GM06990 (cell line): ENCODE measurements at regions not wholly inside any gene's neighbourhood (a gene's known extent, or its start where the extent isn't known, plus 50 kb on each side); places are given as distances from the start of the nearest gene placed in this dataset.

ENCODE experiments used
- DNase-seq: peaks from one replicate; pipeline ENCODE4 v3.0.0-alpha.2; 2011; ENCODE audit not compliant: insufficient read length; ENCODE audit errors: extremely low read depth
- H3K27me3 ChIP-seq: replicated peaks from 2 replicates; pipeline ENCODE4 v1.6.0; 2011; ENCODE audit warnings: low read length; ENCODE audit not compliant: control insufficient read depth, insufficient read depth
- H3K36me3 ChIP-seq: 2 replicates; pipeline ENCODE4 v1.5.1; 2011; ENCODE audit warnings: low read length; ENCODE audit not compliant: control insufficient read depth, insufficient read depth
- H3K4me3 ChIP-seq: replicated peaks from 2 replicates; pipeline ENCODE4 v1.5.1; 2011; ENCODE audit warnings: low read depth, mild to moderate bottlenecking, control low read depth, low read length
- TF ChIP-seq, protein P1 (sequence below): IDR thresholded peaks from 2 replicates; pipeline ENCODE4 v1.5.1; 2011; ENCODE audit warnings: low read length, control low read depth, mild to moderate bottlenecking, inconsistent platforms; ENCODE audit not compliant: insufficient read depth, poor library complexity, severe bottlenecking

DNA sequence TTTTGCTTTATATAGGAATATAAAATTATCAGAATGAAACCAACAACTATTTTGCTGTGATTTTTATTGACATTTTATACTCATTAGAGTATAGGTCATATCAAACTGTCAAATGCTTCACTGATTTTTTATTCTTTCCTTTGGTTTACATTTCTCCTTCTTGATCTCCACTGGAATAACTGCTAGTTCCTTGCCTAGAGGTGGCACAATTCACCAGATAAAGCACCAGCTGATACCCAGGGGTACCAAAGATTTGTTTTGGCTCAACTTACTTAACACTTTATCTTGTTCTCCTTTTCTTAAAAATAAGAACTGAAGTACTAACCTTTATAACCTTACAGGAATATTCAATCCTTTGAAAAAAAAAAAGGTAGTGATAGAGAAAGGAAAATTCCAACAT lies 725.1 kb upstream of the CHORDC1 start:
- H3K27me3 ChIP-seq: no peaks in the 10 kb centered on the region
- no peak for DNase-seq
- no peaks in the 10 kb centered on the region for H3K36me3 ChIP-seq
- TF ChIP-seq, protein P1, sequence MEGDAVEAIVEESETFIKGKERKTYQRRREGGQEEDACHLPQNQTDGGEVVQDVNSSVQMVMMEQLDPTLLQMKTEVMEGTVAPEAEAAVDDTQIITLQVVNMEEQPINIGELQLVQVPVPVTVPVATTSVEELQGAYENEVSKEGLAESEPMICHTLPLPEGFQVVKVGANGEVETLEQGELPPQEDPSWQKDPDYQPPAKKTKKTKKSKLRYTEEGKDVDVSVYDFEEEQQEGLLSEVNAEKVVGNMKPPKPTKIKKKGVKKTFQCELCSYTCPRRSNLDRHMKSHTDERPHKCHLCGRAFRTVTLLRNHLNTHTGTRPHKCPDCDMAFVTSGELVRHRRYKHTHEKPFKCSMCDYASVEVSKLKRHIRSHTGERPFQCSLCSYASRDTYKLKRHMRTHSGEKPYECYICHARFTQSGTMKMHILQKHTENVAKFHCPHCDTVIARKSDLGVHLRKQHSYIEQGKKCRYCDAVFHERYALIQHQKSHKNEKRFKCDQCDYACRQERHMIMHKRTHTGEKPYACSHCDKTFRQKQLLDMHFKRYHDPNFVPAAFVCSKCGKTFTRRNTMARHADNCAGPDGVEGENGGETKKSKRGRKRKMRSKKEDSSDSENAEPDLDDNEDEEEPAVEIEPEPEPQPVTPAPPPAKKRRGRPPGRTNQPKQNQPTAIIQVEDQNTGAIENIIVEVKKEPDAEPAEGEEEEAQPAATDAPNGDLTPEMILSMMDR: no peak
- no peak overlapping the region for H3K4me3 ChIP-seq

- Histone ChIP-seq H3K27me3 (no peaks in the 10 kb centered on the region), H3K36me3 (no peaks in the 10 kb centered on the region), H3K4me3 (no peak overlapping the region)
- TF ChIP-seq, protein P1: no peak
- no peak for DNase-seq
Measured at GRCh38 chr11:90930252-90930651, 707.4 kb upstream of the CHORDC1 start.

- H3K4me3 ChIP-seq: no peak overlapping the region
- no peaks in the 10 kb centered on the region for H3K27me3 ChIP-seq
- TF ChIP-seq, protein P1: no peak
- no peak for DNase-seq
- H3K36me3 ChIP-seq: no peaks in the 10 kb centered on the region
Measured at GRCh38 chr11:90919332-90919731, 696.5 kb upstream of the CHORDC1 start.

- Histone ChIP-seq H3K27me3 (no peaks in the 10 kb centered on the region), H3K36me3 (no peaks in the 10 kb centered on the region), H3K4me3 (no peak overlapping the region)
- TF ChIP-seq, protein P1: no peak
- DNase-seq: no peak
Measured at GRCh38 chr11:90916706-90917105, 693.9 kb upstream of the CHORDC1 start.

GRCh38 chr11:90913131-90913668 lies 690.4 kb upstream of the CHORDC1 start:
- Histone ChIP-seq H3K4me3 (no peak overlapping the region), H3K27me3 (no peaks in the 10 kb centered on the region), H3K36me3 (no peaks in the 10 kb centered on the region)
- no peak for DNase-seq
- TF ChIP-seq, protein P1: no peak

GRCh38 chr11:90912631-90913030 lies 689.8 kb upstream of the CHORDC1 start:
- DNase-seq: no peak
- TF ChIP-seq, protein P1: no peak
- Histone ChIP-seq H3K27me3 (no peaks in the 10 kb centered on the region), H3K4me3 (no peak overlapping the region), H3K36me3 (no peaks in the 10 kb centered on the region)
